HepG2 (cell line): ENCODE measurements at regions not wholly inside any gene's neighbourhood (a gene's known extent, or its start where the extent isn't known, plus 50 kb on each side); places are given as distances from the start of the nearest gene placed in this dataset.
"Not testable (repeated sequence)": the region's sequence is repeated elsewhere in the genome, so short reads cannot be mapped to it uniquely, and the experiment has no call there.

Source experiments
- ATAC-seq: fragments of 200-7000 bp; cut with Tn5 transposase; 3 replicates; pipeline ENCODE4 v1.9.1; 2020; ENCODE audit warnings: mild to moderate bottlenecking, moderate library complexity
- BruUV-seq: library from RNA; stranded (reverse); fragments of 400-500 nt; replicated peaks from 2 replicates; lab custom pipeline; 2021; lab: Mats Ljungman, UMichigan
- CTCF ChIA-PET: fragments of 300-600 bp; formaldehyde crosslinking; extraction: SDS; loops from one replicate; lab custom pipeline; 2021; ENCODE audit warnings: low total read pairs, inconsistent platforms, low intra/inter-chr PET ratio; lab: Yijun Ruan, JAX
- POLR2A ChIA-PET: fragments of 350-600 bp; sonication (Branson Sonifier 250); formaldehyde crosslinking; loops from one replicate; lab custom pipeline; 2020; ENCODE audit warnings: antibody characterized with exemption, inconsistent platforms; lab: Yijun Ruan, JAX
- DNase-seq: peaks from one replicate; pipeline ENCODE4 v3.0.0-alpha.2; 2015; ENCODE audit warnings: low spot score
- FAIRE-seq: peaks from 3 replicates; lab custom pipeline; 2011; peaks lifted over from hg19 to GRCh38; lab: Jason Lieb, UNC
- H2AFZ ChIP-seq: one replicate; pipeline ENCODE4 v1.6.1; 2011; ENCODE audit warnings: low read length, inconsistent platforms
- H3K27ac ChIP-seq: fragments of 300-600 bp; 3 replicates; pipeline ENCODE4 v1.8.0; 2011; ENCODE audit warnings: mixed run types, mild to moderate bottlenecking, mixed read lengths, low read length, inconsistent platforms; ENCODE audit not compliant: insufficient read depth; ENCODE audit errors: extremely low read length
- H3K27me3 ChIP-seq, 2 experiments: fragments of 200-600 bp in 1 of 2; 2 replicates in 1 of 2; 3 replicates in 1 of 2; pipeline versions ENCODE4 v1.6.0 to v1.8.0; 2011; ENCODE audit warnings: low read length in 2 of 2, mild to moderate bottlenecking in 2 of 2, moderate library complexity in 2 of 2, inconsistent platforms in 1 of 2; ENCODE audit not compliant: insufficient read depth in 2 of 2, control insufficient read depth in 1 of 2
- H3K36me3 ChIP-seq, 2 experiments: fragments of 200-600 bp in 1 of 2; replicated peaks in 1 of 2; 2 replicates in 1 of 2; 3 replicates in 1 of 2; pipeline versions ENCODE4 v1.5.1 to v1.8.0; 2011; ENCODE audit warnings: low read length in 2 of 2, inconsistent platforms in 1 of 2; ENCODE audit not compliant: insufficient read depth in 2 of 2, control insufficient read depth in 1 of 2
- H3K4me1 ChIP-seq: 2 replicates; pipeline ENCODE4 v1.5.1; 2012; ENCODE audit warnings: low read length, inconsistent platforms; ENCODE audit not compliant: insufficient read depth
- H3K4me2 ChIP-seq: 2 replicates; pipeline ENCODE4 v1.6.0; 2011; ENCODE audit warnings: low read depth, low read length, inconsistent platforms
- H3K4me3 ChIP-seq, 3 experiments: fragments of 200-600 bp in 1 of 3; sonication (generic), shearing (Covaris generic) in 1 of 3; replicated peaks in 1 of 3; 2 replicates each; pipeline ENCODE4 v1.5.1; 2011 to 2016; ENCODE audit warnings: low read length in 3 of 3, inconsistent platforms in 2 of 3, low read depth in 2 of 3, mild to moderate bottlenecking in 2 of 3, control low read depth in 1 of 3, mixed read lengths in 1 of 3; ENCODE audit not compliant: insufficient read depth in 1 of 3
- H3K79me2 ChIP-seq: one replicate; pipeline ENCODE4 v1.6.1; 2011; ENCODE audit warnings: low read length, inconsistent platforms; ENCODE audit not compliant: insufficient read depth
- H3K9ac ChIP-seq: 2 replicates; pipeline ENCODE4 v1.6.0; 2011; ENCODE audit warnings: mild to moderate bottlenecking, low read depth, low read length, inconsistent platforms; ENCODE audit not compliant: insufficient read depth
- H3K9me3 ChIP-seq: 2 replicates; pipeline ENCODE4 v1.5.1; 2012; ENCODE audit warnings: mild to moderate bottlenecking, low read length
- H4K20me1 ChIP-seq: 2 replicates; pipeline ENCODE4 v1.6.0; 2011; ENCODE audit warnings: inconsistent platforms, mild to moderate bottlenecking, low read length, moderate library complexity; ENCODE audit not compliant: insufficient read depth
- WGBS: methylation state at CpG from one replicate; pipeline ENCODE4 v1.1.6; 2017; ENCODE audit warnings: low lambda C conversion rate; 5-methylcytosine and 5-hydroxymethylcytosine counted together
- in situ Hi-C: cut with HindIII; loops from 2 replicates; pipeline ENCODE4 v1.10.0; 2017; ENCODE audit warnings: low pct_unique_long_range_greater_than_20kb; ENCODE audit not compliant: extremely low pct_ligation_motif_present
- intact Hi-C: fragments of 100-400 bp; cut with micrococcal nuclease; formaldehyde crosslinking; loops from one replicate; pipeline ENCODE4 v1.10.0; 2022; ENCODE audit not compliant: unreplicated experiment

- H2AFZ ChIP-seq, H3K36me3 ChIP-seq, H3K27ac ChIP-seq, H3K4me1 ChIP-seq, BruUV-seq, H3K79me2 ChIP-seq, H4K20me1 ChIP-seq, H3K4me3 ChIP-seq, H3K4me2 ChIP-seq, POLR2A ChIA-PET, CTCF ChIA-PET, H3K27me3 ChIP-seq, FAIRE-seq, H3K9ac ChIP-seq, DNase-seq: not testable (repeated sequence)
- intact Hi-C loops (loop anchor here (5.0 kb wide), 1 partner anchor 133 kb away; no protein-coding TSS in a partner anchor), in situ Hi-C loops (loop anchor here (5.0 kb wide), 1 partner anchor 133 kb away; no protein-coding TSS in a partner anchor)
- peaks cover 36% of the 10 kb centered on the region for H3K9me3 ChIP-seq
- ATAC-seq: peak; percentile 64
- 0% methylated on average over 2 of the region's 4 CpGs for whole genome bisulfite sequencing
Measured at GRCh38 chr12:131400668-131401294, 310.1 kb upstream of the SFSWAP start.

GRCh38 chr12:131401907-131402633, 308.8 kb upstream of the SFSWAP start:
- H2AFZ ChIP-seq, ATAC-seq, FAIRE-seq, BruUV-seq, H3K27ac ChIP-seq, H3K27me3 ChIP-seq, POLR2A ChIA-PET, H3K9ac ChIP-seq, DNase-seq, H3K79me2 ChIP-seq, H3K36me3 ChIP-seq, H3K4me1 ChIP-seq, H4K20me1 ChIP-seq, CTCF ChIA-PET, H3K4me3 ChIP-seq, H3K4me2 ChIP-seq: not testable (repeated sequence)
- in situ Hi-C loops: loop anchor here (5.0 kb wide), 1 partner anchor 135 kb away; no protein-coding TSS in a partner anchor
- WGBS: 26% methylated on average over 12 of the region's 13 CpGs
- peaks cover 24% of the 10 kb centered on the region for H3K9me3 ChIP-seq
- intact Hi-C loops: loop anchor here (5.0 kb wide), 1 partner anchor 135 kb away; no protein-coding TSS in a partner anchor
